T-helper 17 cell (primary cell): ENCODE measurements at regions not wholly inside any gene's neighbourhood (a gene's known extent, or its start where the extent isn't known, plus 50 kb on each side); places are given as distances from the start of the nearest gene placed in this dataset.

Experiments
- ATAC-seq: fragments of 150-1000 bp; cut with Tn5 transposase; 2 replicates; pipeline ENCODE4 v1.10.0; 2021; ENCODE audit warnings: mild to moderate bottlenecking, moderate library complexity
- DNase-seq, 3 donors: peaks; one replicate each; pipeline versions ENCODE4 v3.0.0 to v3.0.0-alpha.2; 2020 to 2021
- H3K9me3 ChIP-seq: one replicate; pipeline ENCODE4 v1.7.0; 2013; ENCODE audit warnings: low read length, mild to moderate bottlenecking; ENCODE audit not compliant: control insufficient read depth, poor library complexity, severe bottlenecking
- H3K27ac Mint-ChIP-seq: one replicate; pipeline ENCODE4 v1.8.0; 2022; ENCODE audit warnings: mild to moderate bottlenecking, moderate library complexity, mixed read lengths
- H3K27me3 Mint-ChIP-seq: one replicate; pipeline ENCODE4 v1.8.0; 2022; ENCODE audit warnings: mixed read lengths
- H3K36me3 Mint-ChIP-seq: one replicate; pipeline ENCODE4 v1.8.0; 2022; ENCODE audit warnings: low read depth, mixed read lengths
- H3K4me1 Mint-ChIP-seq: one replicate; pipeline ENCODE4 v1.8.0; 2022; ENCODE audit warnings: mild to moderate bottlenecking, mixed read lengths
- H3K4me3 Mint-ChIP-seq: one replicate; pipeline ENCODE4 v1.8.0; 2022; ENCODE audit warnings: mild to moderate bottlenecking, moderate library complexity, mixed read lengths

DNA sequence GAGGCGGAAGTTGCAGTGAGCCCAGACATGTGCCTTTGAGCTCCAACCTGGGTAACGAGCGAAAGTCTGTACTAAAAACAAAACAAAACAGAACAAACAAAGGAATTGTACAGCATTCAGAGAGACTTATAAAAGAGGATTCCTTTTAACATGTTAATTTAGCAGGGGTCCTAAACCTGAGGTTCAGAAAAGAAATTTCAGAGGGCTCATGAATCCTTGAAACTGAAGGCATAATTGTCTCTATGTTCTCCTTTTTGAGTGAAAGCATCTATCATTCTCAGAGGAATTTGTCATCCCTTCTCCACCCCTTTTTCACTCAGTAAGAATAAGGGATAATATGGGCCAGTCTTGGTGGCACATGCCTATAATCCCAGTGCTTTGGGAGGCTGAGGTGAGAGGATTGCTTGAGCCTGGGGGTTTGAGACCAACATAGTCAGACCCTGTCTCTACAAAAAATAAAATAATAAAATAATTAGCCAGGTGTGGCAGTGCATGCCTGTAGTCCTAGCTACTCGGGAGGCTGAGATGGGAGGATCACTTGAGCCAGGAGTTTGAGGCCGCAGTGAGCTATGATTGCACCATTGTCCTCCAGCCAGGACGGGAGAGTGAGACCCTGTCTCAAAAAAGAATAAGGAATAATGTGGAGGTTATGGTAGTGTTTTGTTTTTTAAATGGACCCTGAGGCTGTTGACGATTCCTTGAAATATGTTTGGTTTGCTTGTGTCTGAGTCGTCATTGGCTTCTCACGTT lies 309.1 kb upstream of the C2CD4B start:
- Mint-ChIP-seq H3K4me1 (peaks cover 4% of the 10 kb centered on the region), H3K4me3 (no peak overlapping the region), H3K27me3 (peaks cover 10% of the 10 kb centered on the region), H3K27ac (no peak overlapping the region), H3K36me3 (no peaks in the 10 kb centered on the region)
- no peaks in the 10 kb centered on the region for H3K9me3 ChIP-seq
- no peak for ATAC-seq
- DNase-seq = no peak

DNA sequence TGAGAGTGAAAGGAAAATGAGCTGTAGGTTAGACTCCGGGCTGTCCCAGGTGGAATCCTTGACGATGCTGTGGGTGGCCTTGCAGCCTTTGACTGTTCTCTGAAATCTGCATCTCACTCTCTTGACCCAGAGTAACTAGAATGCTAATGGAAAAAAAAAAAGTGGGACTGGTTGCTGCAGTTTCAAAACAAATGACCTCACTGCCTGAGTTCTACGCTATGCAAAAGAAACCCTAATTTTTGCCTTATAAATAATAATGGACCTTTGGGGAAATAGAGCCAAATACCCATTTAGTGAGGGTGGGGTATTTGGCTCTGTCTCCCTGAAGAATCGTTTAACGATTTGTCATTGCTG lies 309.7 kb upstream of the C2CD4B start:
- Mint-ChIP-seq H3K4me1 (peaks cover 4% of the 10 kb centered on the region), H3K27me3 (peaks cover 5% of the 10 kb centered on the region), H3K27ac (no peak overlapping the region), H3K4me3 (no peak overlapping the region), H3K36me3 (no peaks in the 10 kb centered on the region)
- no peak for ATAC-seq
- no peak for DNase-seq
- no peaks in the 10 kb centered on the region for H3K9me3 ChIP-seq

DNA sequence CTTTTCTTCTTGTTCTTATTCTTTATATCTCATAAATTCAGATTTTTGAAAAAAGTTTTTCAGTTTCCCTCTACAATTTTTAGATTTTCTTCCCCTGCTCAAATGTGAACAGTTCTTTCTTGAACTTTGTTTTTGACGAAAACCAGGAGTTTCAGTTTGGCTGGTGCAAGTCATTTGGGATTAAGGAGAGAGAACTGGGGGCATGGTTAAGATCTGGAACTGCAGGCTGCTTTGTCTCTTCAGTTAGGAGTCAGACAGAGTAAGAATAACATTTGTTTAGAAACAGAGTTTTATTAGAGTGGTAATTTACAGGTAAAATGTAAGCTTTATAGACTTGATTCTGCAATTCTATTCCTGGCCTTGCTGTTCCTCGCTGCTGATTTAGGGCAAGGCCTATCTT lies 310.5 kb upstream of the C2CD4B start:
- peaks cover 5% of the 10 kb centered on the region for H3K27me3 Mint-ChIP-seq
- peaks cover 4% of the 10 kb centered on the region for H3K4me1 Mint-ChIP-seq
- no peaks in the 10 kb centered on the region for H3K36me3 Mint-ChIP-seq
- H3K4me3 Mint-ChIP-seq = no peak overlapping the region
- DNase-seq (no peak), ATAC-seq (no peak)
- no peaks in the 10 kb centered on the region for H3K9me3 ChIP-seq
- no peak overlapping the region for H3K27ac Mint-ChIP-seq

DNA sequence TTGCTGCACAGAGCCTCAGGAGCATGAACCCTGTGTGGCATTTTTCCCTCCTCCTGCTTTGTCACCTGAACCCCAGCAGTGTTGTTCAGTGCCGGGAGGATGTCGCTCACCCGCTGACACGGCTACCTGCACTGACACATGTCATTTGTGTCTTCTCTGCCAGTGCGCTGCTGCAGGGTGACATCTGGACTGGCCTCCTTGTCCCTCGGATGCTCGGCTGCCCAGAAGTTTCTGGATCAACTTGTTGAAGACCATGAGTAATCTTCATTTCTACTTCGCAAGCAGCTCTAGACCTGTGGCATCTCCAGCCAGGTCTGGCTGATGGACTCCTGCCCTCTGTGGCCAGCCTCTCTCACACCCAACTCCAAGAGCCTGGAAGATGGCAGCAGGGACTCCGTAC lies 311.1 kb upstream of the C2CD4B start:
- ATAC-seq = no peak

DNA sequence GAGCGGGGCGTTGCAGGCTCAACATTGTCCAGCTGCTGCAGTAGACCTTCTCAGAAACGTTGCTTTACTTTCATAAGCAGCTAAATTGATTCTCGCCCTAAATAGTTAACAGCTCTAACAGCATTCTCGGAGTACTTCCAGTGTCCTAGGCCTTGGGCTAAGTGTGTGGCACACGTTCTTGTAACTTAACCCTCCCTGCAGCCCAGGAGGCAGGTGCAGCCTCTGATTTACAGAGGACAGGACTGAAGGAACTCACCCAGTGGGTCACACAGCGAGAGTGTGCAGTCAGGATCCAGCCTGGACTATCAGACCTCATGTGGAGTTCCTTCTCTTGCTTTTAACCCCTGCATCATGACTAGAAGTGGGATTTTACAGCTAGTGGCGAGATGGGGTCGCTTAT lies 312.8 kb upstream of the C2CD4B start:
- Mint-ChIP-seq H3K4me1 (peaks cover 3% of the 10 kb centered on the region), H3K36me3 (no peaks in the 10 kb centered on the region), H3K27ac (no peak overlapping the region), H3K4me3 (no peak overlapping the region), H3K27me3 (peaks cover 6% of the 10 kb centered on the region)
- ATAC-seq = no peak
- no peaks in the 10 kb centered on the region for H3K9me3 ChIP-seq
- no peak for DNase-seq

More for the DNA sequence above, 311.1 kb upstream of the C2CD4B start:
- Mint-ChIP-seq H3K27me3 (peaks cover 9% of the 10 kb centered on the region), H3K36me3 (no peaks in the 10 kb centered on the region), H3K4me3 (no peak overlapping the region), H3K27ac (no peak overlapping the region), H3K4me1 (peaks cover 4% of the 10 kb centered on the region)
- no peaks in the 10 kb centered on the region for H3K9me3 ChIP-seq
- no peak for DNase-seq

DNA sequence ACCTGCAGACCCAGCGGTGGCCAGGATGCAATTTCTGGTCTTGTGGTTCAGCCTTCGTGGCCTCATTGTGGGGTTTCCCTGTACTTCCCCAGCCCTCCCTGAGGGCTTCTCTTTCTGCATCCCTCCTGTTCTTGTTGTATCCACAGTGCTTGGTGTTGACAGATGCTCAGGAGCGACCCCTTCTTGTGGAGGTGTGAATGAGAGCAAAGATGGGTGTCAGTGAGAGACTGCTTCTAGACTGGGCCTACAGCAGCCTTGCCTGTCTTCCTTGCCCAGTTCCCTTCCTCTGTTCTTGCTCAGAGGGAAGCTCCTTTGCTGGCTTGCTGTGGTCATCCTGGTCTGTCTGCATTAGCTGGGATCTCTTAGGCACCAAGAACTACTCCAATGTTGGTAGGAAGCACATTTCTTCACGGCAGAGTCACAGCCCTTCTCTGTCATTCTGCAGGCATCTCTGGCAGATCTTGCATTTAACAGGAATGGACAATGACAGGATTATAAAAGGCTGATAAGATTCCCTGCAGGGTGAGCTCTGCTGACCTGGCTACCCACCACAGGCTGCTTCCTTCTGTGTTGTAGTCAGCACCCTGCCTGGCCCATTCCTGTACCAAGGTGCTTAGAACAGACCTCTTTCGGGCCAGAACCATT lies 317.8 kb upstream of the C2CD4B start:
- ATAC-seq (peak; percentile 41), DNase-seq (no peak)
- H3K4me3 Mint-ChIP-seq = no peak overlapping the region
- H3K9me3 ChIP-seq = no peaks in the 10 kb centered on the region
- peaks cover 31% of the 10 kb centered on the region for H3K27me3 Mint-ChIP-seq
- peaks cover 4% of the 10 kb centered on the region for H3K4me1 Mint-ChIP-seq
- no peaks in the 10 kb centered on the region for H3K36me3 Mint-ChIP-seq
- no peak overlapping the region for H3K27ac Mint-ChIP-seq

DNA sequence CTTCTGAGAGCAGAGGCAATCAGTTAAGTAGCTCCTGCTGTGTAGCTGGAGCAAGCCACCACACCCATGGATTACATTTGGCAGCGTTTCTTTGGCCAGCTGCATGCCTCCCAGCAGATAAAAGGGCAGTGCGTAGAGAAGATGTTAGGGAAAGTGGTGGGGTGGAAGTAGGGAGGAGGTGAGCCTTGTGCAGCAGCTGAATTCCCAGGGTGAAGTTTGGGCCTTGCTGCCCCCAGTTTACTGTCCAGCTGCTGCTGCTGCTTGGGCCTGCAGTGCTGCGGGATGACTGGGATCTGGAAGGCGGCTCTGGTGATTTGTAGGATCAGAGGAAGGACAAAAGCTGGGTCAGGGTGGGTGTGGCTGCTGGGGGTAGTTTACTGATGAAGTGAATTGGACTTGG lies 318.7 kb upstream of the C2CD4B start:
- Mint-ChIP-seq H3K27me3 (peaks cover 38% of the 10 kb centered on the region), H3K27ac (no peak overlapping the region), H3K36me3 (no peaks in the 10 kb centered on the region), H3K4me3 (no peak overlapping the region), H3K4me1 (peaks cover 4% of the 10 kb centered on the region)
- no peaks in the 10 kb centered on the region for H3K9me3 ChIP-seq
- no peak for DNase-seq
- ATAC-seq = no peak

DNA sequence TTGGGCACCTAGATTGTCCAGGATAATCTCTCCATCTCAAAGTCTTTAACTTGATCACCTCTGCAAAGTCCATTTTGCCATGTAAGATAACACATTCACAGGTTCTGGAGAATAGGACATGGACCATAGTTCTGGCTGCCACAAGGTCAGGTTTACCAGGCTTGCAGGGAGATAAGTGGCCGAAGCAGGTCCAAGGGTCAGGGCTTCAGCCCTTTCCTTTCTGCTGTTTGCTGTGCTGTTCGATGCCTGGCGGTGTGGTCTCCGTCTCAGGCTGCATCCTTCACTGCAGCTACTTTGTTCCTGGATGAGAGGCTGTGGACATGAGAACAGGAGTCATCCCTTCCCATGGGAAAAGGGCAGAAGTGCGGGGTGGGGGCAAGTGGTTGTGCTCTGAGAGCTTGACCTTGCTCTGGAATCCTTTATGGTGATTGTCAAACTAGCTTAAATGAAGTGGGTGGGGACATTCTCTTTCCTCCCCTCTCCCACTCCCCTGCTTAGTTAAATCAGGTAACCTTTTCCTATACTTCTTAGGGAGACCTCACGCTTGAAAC lies 320.2 kb upstream of the C2CD4B start:
- ATAC-seq (no peak), DNase-seq (no peak)
- no peaks in the 10 kb centered on the region for H3K36me3 Mint-ChIP-seq
- peaks cover 4% of the 10 kb centered on the region for H3K4me1 Mint-ChIP-seq
- no peak overlapping the region for H3K4me3 Mint-ChIP-seq
- no peaks in the 10 kb centered on the region for H3K9me3 ChIP-seq
- no peak overlapping the region for H3K27ac Mint-ChIP-seq
- peaks cover 47% of the 10 kb centered on the region for H3K27me3 Mint-ChIP-seq

DNA sequence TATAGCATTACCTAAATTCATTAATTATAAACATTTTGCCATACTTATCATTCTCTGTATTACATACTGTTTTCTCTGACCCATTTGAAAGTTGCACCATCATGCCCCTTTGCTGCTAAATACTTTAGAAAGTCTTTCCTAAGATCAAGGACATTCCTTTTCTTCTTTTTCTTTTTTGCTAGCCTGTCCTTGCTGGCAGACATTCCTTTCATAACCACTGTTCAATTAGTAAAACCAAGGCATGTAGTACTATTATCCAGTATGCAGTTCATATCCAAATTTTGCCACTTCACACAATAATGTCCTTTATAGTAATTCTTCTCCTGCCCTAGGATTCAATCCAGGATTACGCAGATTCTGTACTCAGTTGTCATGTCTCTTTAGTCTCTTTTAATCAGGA lies 321.0 kb upstream of the C2CD4B start:
- H3K4me3 Mint-ChIP-seq = no peak overlapping the region
- no peak for ATAC-seq
- no peaks in the 10 kb centered on the region for H3K9me3 ChIP-seq
- no peak for DNase-seq
- H3K4me1 Mint-ChIP-seq = peaks cover 4% of the 10 kb centered on the region
- no peaks in the 10 kb centered on the region for H3K36me3 Mint-ChIP-seq
- peaks cover 43% of the 10 kb centered on the region for H3K27me3 Mint-ChIP-seq
- no peak overlapping the region for H3K27ac Mint-ChIP-seq

DNA sequence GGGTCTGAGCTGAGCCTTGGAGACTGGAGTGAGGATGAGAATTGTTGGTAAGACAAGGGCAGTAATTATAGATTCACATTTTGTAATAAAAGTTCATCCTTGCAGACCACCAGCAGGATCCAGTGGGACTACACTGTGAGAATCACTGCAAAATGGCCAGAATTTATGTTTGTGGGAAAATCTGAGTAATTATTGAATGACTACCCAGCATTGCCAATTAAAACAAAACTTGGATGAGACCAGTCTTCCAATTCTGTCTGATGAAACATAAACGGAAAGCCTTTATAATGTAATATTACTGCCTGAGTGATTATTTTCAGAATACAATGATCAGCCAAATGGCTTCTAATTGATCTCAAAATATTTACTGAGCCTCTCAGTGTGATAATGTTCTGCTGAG lies 323.3 kb upstream of the C2CD4B start:
- ATAC-seq (no peak), DNase-seq (no peak)
- Mint-ChIP-seq H3K4me3 (no peak overlapping the region), H3K27ac (no peak overlapping the region), H3K4me1 (no peaks in the 10 kb centered on the region), H3K27me3 (peaks cover 40% of the 10 kb centered on the region), H3K36me3 (no peaks in the 10 kb centered on the region)
- H3K9me3 ChIP-seq = no peaks in the 10 kb centered on the region

DNA sequence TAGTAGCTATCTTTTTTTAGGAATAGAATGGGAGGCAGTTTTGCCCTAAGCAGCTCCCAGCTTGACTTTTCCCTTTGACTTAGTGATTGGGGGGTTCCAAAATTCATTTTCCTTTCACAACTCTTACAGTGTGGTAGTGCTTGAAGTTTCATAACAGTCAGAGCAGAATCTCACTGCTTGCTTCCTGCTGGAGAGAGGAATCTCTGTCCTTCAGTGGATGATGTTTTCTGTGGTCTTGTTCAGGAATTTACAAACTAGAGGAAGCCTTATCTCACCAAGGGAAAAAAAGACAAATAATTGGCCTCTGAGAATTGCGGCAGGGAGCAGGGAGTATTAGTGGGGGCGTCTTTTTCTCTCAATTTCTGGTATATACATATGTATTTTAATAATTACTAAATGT lies 326.6 kb upstream of the C2CD4B start:
- H3K36me3 Mint-ChIP-seq = no peaks in the 10 kb centered on the region
- peaks cover 37% of the 10 kb centered on the region for H3K27me3 Mint-ChIP-seq
- no peak for ATAC-seq
- no peak overlapping the region for H3K27ac Mint-ChIP-seq
- H3K9me3 ChIP-seq = no peaks in the 10 kb centered on the region
- no peaks in the 10 kb centered on the region for H3K4me1 Mint-ChIP-seq
- H3K4me3 Mint-ChIP-seq = no peak overlapping the region
- DNase-seq = no peak

DNA sequence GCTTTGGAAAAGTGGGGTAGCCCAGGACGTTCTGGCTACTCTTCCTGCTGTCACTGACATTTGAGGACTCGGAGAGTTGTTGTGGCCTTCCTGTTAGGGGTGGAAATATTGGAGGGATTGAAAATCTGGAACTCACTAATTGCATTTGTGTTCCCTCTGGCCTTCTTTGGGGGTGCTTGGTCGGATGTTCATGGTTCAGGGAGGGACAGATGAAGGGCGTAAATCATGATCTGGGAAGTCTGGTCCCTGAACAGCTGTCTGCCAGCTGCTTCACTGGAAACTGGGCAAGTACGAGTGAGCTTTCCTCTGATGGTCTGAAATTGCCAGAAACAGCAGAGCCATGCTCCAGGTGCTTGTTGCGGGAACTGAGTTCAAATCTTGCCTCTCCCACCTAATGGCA lies 327.8 kb upstream of the C2CD4B start:
- H3K4me3 Mint-ChIP-seq = no peak overlapping the region
- DNase-seq (no peak), ATAC-seq (no peak)
- H3K36me3 Mint-ChIP-seq = no peaks in the 10 kb centered on the region
- no peak overlapping the region for H3K27ac Mint-ChIP-seq
- no peaks in the 10 kb centered on the region for H3K9me3 ChIP-seq
- no peaks in the 10 kb centered on the region for H3K4me1 Mint-ChIP-seq
- peaks cover 26% of the 10 kb centered on the region for H3K27me3 Mint-ChIP-seq

DNA sequence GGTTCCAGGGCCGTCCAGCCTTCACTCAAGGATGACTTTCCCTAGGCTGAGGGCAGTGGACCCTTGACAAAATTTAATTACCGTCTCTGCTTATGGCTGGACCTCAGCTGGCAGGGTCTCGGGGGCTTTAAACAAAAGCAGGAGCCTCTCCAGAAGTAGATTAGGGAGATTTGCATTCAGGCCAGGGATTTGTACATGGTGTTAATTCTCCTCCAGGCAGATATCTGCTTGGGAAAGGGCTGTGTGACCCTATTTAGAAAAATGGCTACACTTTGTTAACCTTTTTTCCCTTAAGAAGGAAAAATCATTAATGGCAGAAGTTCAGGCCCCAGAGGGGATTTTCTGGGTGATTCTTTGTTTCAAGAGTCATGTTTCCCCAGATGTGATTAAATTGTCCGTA lies 329.1 kb upstream of the C2CD4B start:
- no peak for DNase-seq
- no peaks in the 10 kb centered on the region for H3K9me3 ChIP-seq
- Mint-ChIP-seq H3K27ac (no peak overlapping the region), H3K4me1 (no peaks in the 10 kb centered on the region), H3K4me3 (no peak overlapping the region), H3K27me3 (peaks cover 18% of the 10 kb centered on the region), H3K36me3 (no peaks in the 10 kb centered on the region)
- no peak for ATAC-seq
